GM19395 (cell line): ENCODE measurements at regions not wholly inside any gene's neighbourhood (a gene's known extent, or its start where the extent isn't known, plus 50 kb on each side); places are given as distances from the start of the nearest gene placed in this dataset.

Source experiments
- ATAC-seq: cut with Tn5 transposase; IDR thresholded peaks from one replicate; pipeline ENCODE4 v1.9.1; 2021; ENCODE audit warnings: mild to moderate bottlenecking, moderate library complexity; ENCODE audit not compliant: unreplicated experiment

GRCh38 chr6:132101535-132101934 lies 150.4 kb upstream of the CCN2 start:
- ATAC-seq = no peak

GRCh38 chr6:132100388-132100990 lies 149.3 kb upstream of the CCN2 start:
- ATAC-seq = no peak

GRCh38 chr6:132096996-132097395 lies 145.8 kb upstream of the CCN2 start:
- ATAC-seq = no peak

GRCh38 chr6:132096245-132096644 lies 145.1 kb upstream of the CCN2 start:
- ATAC-seq = no peak

GRCh38 chr6:132089173-132089572 lies 138.0 kb upstream of the CCN2 start:
- no peak for ATAC-seq

GRCh38 chr6:132088150-132088549 lies 137.0 kb upstream of the CCN2 start:
- ATAC-seq = no peak

GRCh38 chr6:132087391-132087790 lies 136.2 kb upstream of the CCN2 start:
- ATAC-seq = no peak

GRCh38 chr6:132085731-132086130 lies 134.6 kb upstream of the CCN2 start:
- ATAC-seq = peak; percentile 14

- ATAC-seq = peak; percentile 87
Measured at GRCh38 chr6:132084811-132085509, 133.8 kb upstream of the CCN2 start.

- ATAC-seq = no peak
Measured at GRCh38 chr6:132082421-132082820, 131.2 kb upstream of the CCN2 start.

- no peak for ATAC-seq
Measured at GRCh38 chr6:132081338-132081737, 130.2 kb upstream of the CCN2 start.

GRCh38 chr6:132079286-132079685 lies 128.1 kb upstream of the CCN2 start:
- no peak for ATAC-seq

GRCh38 chr6:132076452-132076851 lies 125.3 kb upstream of the CCN2 start:
- no peak for ATAC-seq

GRCh38 chr6:132072831-132073230 lies 121.7 kb upstream of the CCN2 start:
- ATAC-seq = no peak

- no peak for ATAC-seq
Measured at GRCh38 chr6:132072271-132072670, 121.1 kb upstream of the CCN2 start.

GRCh38 chr6:132070356-132070755 lies 119.2 kb upstream of the CCN2 start:
- ATAC-seq = no peak

GRCh38 chr6:132068766-132069165 lies 117.6 kb upstream of the CCN2 start:
- no peak for ATAC-seq

GRCh38 chr6:132067286-132067685 lies 116.1 kb upstream of the CCN2 start:
- ATAC-seq = no peak

- ATAC-seq = no peak
Measured at GRCh38 chr6:132065556-132065955, 114.4 kb upstream of the CCN2 start.

- no peak for ATAC-seq
Measured at GRCh38 chr6:132063738-132064137, 112.6 kb upstream of the CCN2 start.

- ATAC-seq = no peak
Measured at GRCh38 chr6:132063204-132063603, 112.0 kb upstream of the CCN2 start.

GRCh38 chr6:132062626-132063025 lies 111.5 kb upstream of the CCN2 start:
- no peak for ATAC-seq

GRCh38 chr6:132061381-132061780 lies 110.2 kb upstream of the CCN2 start:
- ATAC-seq = no peak
